HEK293T (cell line): ENCODE measurements at regions not wholly inside any gene's neighbourhood (a gene's known extent, or its start where the extent isn't known, plus 50 kb on each side); places are given as distances from the start of the nearest gene placed in this dataset.

Experiments
- CTBP1 ChIP-seq: fragments of 450-650 bp; IDR thresholded peaks from 2 replicates; pipeline ENCODE4 v1.6.1; 2016; ENCODE audit warnings: borderline replicate concordance
- ELF4 ChIP-seq: fragments of 450-650 bp; IDR thresholded peaks from 2 replicates; pipeline ENCODE4 v1.6.1; 2017; ENCODE audit warnings: antibody characterized with exemption
- FOXA1 ChIP-seq: fragments of 450-650 bp; IDR thresholded peaks from 2 replicates; pipeline ENCODE4 v1.6.1; 2016; ENCODE audit warnings: mild to moderate bottlenecking
- FOXK2 ChIP-seq: fragments of 450-650 bp; IDR thresholded peaks from 2 replicates; pipeline ENCODE4 v1.6.1; 2016; ENCODE audit warnings: mild to moderate bottlenecking
- FOXM1 ChIP-seq: fragments of 450-650 bp; IDR thresholded peaks from 2 replicates; pipeline ENCODE4 v1.6.1; 2017; ENCODE audit warnings: mild to moderate bottlenecking, borderline replicate concordance
- HDGF ChIP-seq: fragments of 450-650 bp; IDR thresholded peaks from 2 replicates; pipeline ENCODE4 v1.6.1; 2017; ENCODE audit warnings: antibody characterized with exemption, borderline replicate concordance
- LEF1 ChIP-seq: fragments of 450-650 bp; IDR thresholded peaks from 2 replicates; pipeline ENCODE4 v1.6.1; 2017; ENCODE audit warnings: mild to moderate bottlenecking, borderline replicate concordance
- NFRKB ChIP-seq: fragments of 450-650 bp; IDR thresholded peaks from 2 replicates; pipeline ENCODE4 v1.6.1; 2016; ENCODE audit warnings: mild to moderate bottlenecking, moderate library complexity
- PKNOX1 ChIP-seq: fragments of 450-650 bp; IDR thresholded peaks from 2 replicates; pipeline ENCODE4 v1.6.1; 2016
- SP1 ChIP-seq: fragments of 450-650 bp; IDR thresholded peaks from 2 replicates; pipeline ENCODE4 v1.6.1; 2017
- SUZ12 ChIP-seq: fragments of 450-650 bp; IDR thresholded peaks from 2 replicates; pipeline ENCODE4 v1.6.1; 2016; ENCODE audit warnings: mild to moderate bottlenecking
- TARDBP ChIP-seq: fragments of 450-650 bp; IDR thresholded peaks from 2 replicates; pipeline ENCODE4 v1.6.1; 2016

- TF ChIP-seq NFRKB: no peak
- TF ChIP-seq FOXK2: no peak
- TF ChIP-seq SUZ12: no peak
- no peak for TF ChIP-seq TARDBP
- TF ChIP-seq HDGF: no peak
- TF ChIP-seq FOXA1: no peak
- no peak for TF ChIP-seq FOXM1
- TF ChIP-seq ELF4: no peak
- no peak for TF ChIP-seq SP1
- TF ChIP-seq CTBP1: no peak
- no peak for TF ChIP-seq LEF1
- no peak for TF ChIP-seq PKNOX1
Observed at GRCh38 chr3:168497183-168497582, 401.5 kb upstream of the GOLIM4 start.
